IPS-NIHi7 (cell line): ENCODE measurements at regions not wholly inside any gene's neighbourhood (a gene's known extent, or its start where the extent isn't known, plus 50 kb on each side); places are given as distances from the start of the nearest gene placed in this dataset.

Source experiments
- DNase-seq: peaks from one replicate; pipeline ENCODE4 v3.0.0; 2012; ENCODE audit warnings: mixed read lengths; ENCODE audit errors: extremely low spot score

DNA sequence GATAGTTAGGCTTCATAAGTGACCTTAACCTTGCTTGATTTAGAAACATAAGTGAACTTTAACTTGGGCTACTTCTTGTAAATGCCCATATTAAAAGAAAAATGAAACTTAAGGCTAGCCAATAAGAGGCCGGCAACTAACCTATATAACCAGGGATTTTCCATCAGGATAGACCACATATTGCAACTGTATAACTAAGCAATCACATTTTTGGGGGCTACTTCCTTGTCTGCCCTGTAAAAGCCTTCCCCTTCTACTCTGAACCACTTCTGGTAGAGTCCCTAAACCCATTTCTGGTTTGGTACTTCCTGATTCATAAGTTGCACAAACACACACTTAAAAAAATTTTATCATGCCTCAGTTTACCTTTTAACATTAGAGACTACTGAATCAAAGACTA is 150.9 kb upstream of the UBE2E2 start:
- DNase-seq, result no peak

DNA sequence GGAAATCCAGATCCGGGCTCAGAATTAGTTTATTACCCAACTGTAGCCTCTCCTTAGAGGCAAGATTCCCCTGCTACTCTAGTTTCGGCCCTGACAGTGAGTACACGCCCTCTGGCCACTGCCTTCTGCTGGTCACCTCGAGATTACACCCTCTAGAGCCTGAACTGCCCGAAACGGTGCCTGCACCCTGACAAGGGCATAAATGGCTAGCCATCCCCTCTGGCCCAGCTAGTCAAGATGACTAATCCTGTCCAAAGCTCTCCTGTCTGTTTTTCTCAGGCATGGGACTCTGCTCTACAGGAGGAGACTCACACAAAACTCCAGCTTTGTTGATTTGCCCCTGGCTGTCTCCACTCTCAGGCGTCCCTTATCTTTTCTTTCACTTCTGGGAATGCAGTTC is 150.5 kb upstream of the UBE2E2 start:
- peak; percentile 65 for DNase-seq

DNA sequence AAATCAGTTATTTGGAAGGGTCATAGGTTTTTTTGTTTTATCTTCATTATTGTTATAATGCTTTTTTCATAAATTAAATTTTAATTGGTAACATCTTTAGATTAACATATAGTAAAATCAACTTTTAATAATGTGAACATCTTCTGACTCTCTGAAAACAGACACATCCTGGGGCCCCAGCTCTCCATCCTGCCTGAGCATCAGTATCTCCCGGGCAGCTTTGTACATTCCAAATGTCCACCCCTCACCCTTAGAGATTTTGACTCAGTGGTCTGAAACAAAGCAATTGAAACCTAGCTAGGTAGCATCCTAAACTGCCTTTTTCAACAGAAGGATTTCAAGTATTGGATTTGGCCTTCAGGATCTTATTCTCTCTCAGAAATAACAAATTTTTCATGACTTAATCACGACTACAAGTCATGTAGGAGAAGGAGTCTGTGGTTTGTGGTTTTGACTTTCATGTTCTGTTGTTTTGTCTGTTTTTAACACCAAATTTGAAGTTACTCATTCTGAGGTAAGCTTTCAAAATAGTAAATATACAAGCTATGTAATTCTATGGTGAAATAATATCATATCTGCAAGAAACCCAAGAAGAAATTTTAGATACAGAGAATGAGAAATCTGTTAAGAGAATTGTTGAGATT is 147.3 kb upstream of the UBE2E2 start:
- DNase-seq, result no peak

DNA sequence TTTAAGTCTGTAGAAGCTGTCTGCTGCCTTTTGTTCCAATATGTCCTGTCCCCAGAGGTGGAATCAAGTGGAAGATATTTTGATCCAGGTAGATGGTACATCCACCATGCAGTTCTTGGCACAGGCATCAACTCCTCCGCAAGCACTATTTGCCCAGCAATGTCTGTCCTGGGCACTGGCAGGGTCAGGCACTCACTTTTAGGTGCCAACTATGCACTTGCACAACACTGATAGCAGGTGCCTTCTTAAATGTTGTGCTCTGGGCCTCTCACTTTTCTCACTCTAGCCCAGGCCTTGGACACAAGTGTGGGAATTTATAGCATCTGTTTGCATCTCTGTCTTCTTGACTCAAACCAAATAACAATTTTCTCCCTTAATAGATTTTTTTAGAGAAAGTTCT is 140.5 kb upstream of the UBE2E2 start:
- no peak for DNase-seq

DNA sequence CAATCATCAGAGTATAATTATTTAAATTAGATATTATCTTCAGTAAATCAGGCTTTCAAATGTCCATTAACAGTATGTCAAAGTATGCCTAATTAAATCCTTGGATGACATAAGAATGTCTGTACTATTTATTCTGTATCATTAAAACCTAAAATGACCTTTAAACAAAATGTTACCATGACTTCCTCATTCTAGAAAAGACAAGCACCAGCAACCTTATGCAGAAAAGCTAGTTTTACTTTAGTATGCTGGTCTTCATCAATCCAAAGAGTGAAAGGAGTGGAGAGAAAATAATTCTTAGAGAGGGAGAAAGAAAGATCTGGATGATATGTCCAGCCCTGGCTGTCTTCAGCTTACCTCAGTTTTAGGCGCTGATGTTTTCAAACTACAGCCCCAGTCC is 140.1 kb upstream of the UBE2E2 start:
- no peak for DNase-seq

DNA sequence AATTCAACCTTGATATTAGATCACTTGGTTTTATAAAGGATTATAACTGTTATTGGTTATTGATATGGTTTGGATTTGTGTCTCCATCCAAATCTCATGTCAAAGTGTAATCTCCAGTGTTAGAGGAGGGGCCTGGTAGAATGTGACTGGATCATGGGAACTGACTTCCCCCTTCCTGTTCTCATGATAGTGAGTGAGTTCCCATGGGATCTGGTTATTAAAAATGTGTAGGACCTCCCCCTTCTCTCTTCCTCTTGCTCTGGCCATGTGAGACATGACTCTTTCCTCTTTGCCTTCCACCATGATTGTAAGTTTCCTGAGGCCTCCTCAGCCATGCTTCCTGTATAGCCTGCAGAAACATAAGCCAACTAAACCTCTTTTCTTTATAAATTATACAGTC is 136.0 kb upstream of the UBE2E2 start:
- no peak for DNase-seq

DNA sequence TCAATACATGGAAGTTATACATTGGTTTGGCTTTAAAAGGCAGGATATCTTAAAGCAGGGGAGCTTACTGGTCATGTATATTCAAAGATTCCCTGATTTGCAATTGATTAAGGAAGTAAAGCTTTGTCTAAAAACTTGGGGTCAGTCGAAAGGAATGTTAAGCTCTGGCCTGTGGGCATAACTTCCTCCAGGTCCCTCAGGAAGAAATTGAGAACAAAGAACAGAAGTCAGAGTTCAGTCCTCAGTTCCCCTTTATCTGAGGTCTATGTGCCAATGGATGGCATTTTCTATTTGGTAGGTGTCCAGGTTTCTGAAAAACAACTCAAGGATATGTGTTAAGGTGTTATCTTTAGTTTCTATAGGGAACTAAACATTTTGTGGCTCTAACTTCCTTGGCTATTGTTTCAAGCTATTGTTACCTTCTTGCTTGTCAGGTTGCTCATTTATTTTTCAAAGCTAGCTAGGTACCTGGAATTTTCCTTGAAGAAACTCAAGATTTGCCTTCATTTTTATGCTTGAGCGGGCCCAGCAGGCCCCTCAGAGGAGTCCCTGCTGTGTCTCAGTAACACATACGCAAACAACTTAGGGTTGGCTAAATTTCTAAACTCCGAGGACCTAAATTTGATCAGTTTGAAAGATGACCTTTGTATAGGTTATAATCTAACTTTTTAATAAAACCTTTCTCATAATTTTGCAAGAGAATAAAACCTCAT is 135.0 kb upstream of the UBE2E2 start:
- no peak for DNase-seq

DNA sequence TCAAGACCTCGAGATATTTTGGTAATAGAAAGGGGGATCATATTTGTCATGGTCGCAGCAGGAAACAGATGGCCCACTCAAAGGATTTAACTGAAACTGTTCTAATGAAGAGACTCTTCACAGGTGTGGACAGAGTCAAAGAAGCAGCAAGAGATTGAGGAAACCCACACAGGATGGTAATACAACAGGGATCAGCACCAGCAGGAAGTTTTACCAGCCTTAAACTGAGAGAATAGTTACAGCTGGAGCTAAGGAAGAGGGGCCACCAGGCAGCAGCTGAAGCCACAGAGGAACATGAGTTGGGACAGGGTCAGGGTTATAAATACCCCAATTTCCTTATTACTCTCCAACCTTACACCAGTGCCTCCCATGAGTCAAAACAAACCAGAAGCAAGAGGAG is 131.8 kb upstream of the UBE2E2 start:
- DNase-seq, result no peak

DNA sequence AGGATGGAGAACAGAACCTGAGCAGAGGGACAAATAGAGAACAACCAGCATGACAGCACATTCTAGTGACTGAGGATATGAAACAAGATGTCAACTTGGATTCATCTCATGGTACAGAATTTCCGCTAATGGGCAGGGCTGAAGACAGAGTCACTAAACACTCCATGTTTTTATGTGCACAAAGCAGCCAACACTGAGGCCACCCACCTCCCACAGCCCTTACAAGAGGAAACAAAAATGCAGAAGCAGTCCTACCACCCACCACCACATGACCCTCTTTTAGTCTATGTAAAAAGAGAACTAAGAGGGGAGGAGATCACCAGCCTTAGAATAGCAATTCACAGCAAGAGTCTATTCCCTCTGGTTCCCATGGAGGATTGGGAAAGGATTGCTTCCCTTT is 131.4 kb upstream of the UBE2E2 start:
- no peak for DNase-seq

DNA sequence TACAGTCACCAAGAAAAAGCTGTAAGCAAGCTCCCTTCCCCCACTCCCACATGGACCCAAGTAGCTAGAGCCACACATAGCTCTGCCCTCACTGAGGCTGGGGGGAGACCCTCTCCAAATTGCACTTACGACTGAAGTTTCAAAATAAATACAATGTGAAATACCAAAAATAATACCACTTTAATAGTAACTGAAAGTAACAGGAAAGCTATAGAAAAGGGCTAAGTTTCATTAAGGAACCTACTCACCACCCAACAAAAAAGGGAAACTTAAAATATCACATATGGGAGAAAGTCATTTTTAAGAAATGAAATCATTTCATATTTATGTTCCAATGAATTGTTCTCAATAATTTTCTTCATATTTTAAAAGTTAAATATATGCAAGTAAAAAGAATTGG is 130.4 kb upstream of the UBE2E2 start:
- no peak for DNase-seq

DNA sequence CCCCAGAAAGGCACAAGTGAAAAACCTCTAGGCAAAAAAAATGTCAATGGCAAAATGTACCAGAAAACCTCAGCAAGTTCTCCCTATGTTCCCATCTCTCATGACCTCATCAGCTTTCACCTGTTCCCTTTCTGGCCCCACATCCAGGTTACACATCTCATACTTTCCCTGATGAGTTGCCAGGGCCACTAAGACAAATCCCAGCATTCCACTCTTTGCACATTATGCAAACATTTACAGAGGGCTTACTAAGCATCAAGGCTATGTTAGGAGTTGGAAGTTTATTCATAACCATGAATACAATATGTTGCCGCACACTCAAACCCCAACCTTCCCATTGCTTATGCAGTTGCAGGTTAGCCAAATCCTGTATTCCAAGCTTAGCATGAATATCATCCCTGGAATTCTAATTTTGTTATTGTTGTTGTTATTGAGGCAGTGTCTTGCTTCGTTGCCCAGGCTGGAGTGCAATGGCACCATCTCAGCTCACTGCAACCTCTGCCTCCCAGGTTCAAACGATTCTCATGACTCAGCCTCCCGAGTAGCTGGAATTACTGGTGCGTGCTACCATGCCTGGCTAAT is 129.3 kb upstream of the UBE2E2 start:
- DNase-seq, result no peak

DNA sequence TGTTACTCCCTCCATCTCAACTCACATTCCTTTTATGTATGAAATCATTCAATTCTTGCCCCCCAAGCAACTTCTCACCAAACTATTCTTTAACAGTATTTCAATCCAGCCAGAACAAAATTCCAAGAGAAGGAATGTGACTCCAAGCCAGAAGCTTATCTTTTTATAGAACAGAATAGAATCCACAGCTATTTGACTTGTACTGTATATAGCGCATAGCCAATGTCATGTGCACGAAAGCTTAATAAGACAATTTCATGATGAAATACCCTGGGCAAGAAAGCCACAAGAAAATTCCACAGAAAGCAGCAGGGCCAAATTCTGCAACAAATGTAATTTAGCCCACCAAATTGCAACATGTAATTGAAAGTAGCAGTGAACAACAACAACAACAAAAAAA is 127.6 kb upstream of the UBE2E2 start:
- DNase-seq, result no peak

DNA sequence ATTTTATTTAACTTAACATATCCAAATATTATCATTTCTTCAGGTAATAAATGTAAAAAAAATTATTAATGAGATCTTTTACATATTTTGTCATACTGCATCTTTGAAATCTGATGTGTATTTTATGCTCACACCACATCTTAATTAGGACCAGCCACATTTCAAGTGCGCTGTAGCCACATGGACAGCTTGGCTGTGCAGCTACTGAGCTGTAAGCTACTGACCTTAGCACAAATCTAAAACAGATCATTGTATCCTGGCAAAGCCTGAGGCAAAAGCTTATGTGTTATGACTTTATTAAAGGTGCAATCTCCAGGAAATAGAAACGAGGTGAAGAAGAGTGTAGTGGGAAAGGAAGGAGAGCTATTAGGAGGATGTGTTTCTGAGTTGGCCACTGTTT is 126.7 kb upstream of the UBE2E2 start:
- DNase-seq, result no peak

DNA sequence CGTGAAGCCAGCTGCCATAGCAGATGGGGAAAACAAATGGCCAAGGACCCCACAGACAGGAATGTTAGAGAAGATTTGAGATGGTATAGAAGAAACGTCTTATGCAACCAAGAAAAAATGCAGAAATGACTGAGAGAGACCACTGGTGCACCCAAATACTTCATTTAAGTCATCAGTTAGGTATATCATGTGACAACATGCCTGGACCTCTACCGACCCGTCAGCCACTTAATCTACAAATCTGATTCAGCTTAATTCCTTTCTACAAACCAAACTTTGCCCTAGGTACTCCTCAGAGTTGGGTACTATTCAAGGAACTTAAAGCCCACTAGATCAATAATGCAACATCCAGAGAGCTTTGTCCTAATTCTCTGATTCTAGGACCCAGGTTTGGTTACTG is 126.0 kb upstream of the UBE2E2 start:
- no peak for DNase-seq

DNA sequence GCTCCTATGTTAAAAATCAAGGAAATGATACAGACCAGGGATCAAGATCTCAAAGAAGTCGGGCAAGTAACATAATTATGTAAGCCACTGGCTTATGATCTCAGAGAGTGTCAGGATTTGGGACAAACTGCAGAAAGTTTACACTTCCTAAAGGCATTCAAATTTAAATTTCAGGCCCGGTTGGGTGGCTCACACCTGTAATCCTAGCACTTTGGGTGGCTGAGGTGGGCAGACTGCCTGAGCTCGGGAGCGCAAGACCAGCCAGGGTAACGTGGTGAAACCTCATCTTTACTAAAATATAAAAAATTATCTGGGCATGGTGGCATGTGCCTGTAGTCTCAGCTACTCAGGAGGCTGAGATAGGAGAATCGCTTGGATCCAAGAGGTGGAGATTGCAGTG is 124.4 kb upstream of the UBE2E2 start:
- DNase-seq, result no peak

DNA sequence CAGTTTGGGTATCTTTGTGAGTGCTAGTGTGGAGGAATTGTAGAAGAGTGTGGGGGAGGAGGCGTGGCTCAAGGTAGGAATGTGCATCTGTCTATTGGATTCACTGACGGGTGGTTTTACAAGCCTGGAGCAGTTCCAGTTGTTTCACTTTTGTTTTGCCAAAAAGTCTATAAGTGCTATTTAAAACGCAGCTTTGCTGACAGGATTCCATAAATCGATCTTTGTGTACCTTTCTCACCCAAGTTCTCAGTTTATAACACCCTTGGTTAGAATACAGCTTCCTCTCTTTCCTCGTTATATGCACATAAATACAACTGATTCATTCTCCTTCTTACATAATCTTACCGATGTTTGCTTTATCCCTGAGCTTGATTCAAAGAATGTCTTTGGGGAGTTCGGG is 123.2 kb upstream of the UBE2E2 start:
- no peak for DNase-seq

DNA sequence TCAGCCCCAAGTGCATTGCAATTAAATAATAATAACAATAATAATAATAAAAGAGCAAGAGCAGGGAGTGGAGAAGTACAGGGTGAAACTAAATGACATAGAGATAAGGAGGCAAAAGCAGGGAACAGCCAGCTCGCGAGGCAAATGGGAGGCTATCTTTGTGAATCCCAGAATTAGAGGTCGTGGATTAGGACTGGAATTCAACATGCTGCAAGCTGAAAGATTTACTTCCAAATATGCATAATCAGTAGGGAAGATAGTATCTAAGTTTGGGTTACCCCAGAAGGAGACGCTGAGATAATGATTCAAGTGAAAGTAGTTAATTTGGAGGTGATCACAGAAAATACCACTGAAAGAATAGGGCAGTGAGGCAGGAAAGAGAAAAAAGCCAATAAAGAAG is 119.4 kb upstream of the UBE2E2 start:
- DNase-seq, result no peak

DNA sequence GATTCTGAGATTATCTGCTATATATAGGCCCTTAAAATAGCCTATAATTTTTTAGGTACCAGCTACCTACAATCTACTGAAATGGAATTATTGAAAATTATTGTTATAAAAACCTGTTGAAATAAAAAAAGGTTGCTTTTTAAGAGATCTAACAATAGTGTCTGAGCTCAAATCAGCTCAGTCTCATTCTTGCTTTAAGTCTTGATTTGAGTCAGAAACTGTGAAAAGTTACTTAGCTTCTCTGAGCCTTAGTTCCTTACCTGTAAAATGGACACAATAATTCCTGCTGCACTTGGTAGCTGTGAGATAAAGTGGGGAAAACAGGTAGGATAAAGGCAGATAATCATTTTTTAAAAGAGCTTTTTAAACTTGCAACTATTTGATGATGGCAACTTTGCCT is 118.8 kb upstream of the UBE2E2 start:
- DNase-seq, result no peak

DNA sequence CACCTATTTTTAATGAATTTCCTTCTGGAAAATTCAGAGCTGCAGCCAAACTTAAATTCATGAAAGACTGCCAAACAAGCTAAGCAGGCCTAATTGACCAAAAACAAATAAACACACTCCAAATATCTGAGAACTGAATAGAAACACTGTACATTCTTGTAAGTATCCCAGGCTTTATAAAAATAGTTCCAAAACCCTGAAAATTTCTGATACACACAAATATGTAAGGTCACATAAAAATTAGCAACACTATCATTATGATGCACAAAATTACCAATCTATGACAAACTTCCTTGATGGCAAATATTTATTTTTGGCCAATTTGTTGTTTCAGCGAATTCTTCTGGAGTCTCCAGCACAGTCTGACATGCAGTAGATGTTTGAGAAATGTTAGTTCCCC is 117.9 kb upstream of the UBE2E2 start:
- no peak for DNase-seq

DNA sequence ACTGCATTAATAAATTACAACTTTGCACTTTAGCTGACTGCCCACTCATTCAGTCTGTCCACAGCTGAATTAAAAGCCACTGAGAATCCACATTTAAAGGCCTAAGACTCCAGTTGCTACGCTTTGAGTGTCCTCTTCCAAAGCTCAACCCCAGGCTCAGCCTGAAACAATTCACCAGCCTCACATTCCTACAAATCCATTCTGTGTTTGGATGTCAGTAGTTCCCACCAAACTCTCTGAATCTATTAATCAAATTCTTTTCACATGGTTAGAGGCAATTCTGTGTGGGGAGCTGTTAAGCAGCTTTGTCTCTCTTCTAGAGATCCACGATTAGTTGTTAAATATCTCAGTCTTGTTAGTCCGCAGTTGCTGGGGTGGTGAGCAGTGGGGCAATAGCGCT is 116.8 kb upstream of the UBE2E2 start:
- no peak for DNase-seq

DNA sequence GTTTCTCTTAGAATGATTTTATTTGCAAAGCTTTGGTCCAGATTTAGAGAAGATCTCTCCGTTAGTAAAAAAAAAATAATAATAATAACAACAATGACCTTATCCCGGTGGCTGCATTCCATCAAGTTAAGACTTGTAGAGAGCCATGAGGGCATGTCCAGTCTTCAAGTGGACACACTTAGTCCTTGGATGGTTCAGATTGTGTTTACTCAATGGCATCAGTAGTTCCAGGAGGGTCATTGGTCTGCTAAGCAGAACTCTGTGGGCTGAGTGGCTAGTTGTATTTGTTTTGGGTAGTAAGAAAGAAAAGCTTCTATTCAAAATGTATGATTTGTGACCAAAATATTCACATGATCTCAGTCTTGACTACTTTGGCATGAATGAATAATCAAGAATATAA is 116.3 kb upstream of the UBE2E2 start:
- no peak for DNase-seq

DNA sequence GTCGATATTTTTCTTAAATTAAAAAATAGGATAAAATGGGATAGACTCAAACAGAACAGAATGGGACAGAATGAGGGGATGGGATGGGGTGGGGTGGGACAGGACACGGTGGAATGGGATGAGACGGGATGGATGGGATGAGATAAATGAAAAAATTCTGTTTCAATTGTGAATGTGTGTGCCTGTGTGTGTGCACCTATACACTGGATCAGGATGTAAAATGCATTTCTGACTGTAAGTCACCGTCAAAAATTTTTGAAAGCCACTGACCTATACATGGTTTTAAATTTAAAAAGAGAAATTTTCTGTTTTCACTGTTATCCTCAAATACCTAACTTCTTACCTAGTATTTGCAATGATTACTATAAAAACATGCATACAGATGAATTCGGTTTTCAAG is 108.7 kb upstream of the UBE2E2 start:
- DNase-seq, result no peak

DNA sequence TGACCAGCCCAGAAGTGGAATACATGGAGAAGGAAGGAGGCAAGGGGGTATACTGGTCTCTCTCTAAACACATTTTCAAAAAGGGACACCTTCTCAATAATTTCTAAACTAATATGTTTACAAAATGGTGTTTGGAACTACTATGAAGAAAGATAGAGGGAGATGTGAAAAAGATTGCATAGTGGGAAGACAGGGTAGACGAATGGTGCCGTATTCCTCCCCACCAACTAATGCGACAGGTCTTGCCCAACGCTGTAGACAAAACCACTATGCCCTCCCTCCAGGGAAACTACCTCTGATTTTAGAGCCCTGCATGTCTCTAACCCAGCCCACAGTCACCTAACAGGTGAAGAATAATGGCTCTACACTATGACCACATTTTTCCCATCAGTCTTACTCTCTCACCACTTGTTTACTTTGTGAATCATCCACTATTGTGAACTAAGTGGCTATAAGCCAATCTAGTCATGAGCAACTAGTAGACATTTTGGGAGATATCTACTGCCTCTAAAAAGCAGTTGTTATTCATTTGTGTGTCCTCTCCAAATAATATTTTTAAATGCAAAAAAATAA is 108.2 kb upstream of the UBE2E2 start:
- no peak for DNase-seq
